WERI-Rb-1 (cell line): ENCODE measurements at regions not wholly inside any gene's neighbourhood (a gene's known extent, or its start where the extent isn't known, plus 50 kb on each side); places are given as distances from the start of the nearest gene placed in this dataset.
"Not testable (repeated sequence)": the region's sequence is repeated elsewhere in the genome, so short reads cannot be mapped to it uniquely, and the experiment has no call there.

Experiments
- DNase-seq: peaks from one replicate; pipeline ENCODE4 v3.0.0-alpha.2; 2020
- H3K27ac ChIP-seq: fragments of 250-450 bp; sonication (Bioruptor Pico); 2 replicates; pipeline ENCODE4 v1.5.1; 2020; ENCODE audit warnings: mild to moderate bottlenecking, moderate library complexity
- H3K27me3 ChIP-seq: fragments of 250-450 bp; sonication (Bioruptor Pico); 2 replicates; pipeline ENCODE4 v1.5.1; 2021; ENCODE audit warnings: mild to moderate bottlenecking, low read depth, moderate library complexity; ENCODE audit not compliant: insufficient read depth, severe bottlenecking
- H3K36me3 ChIP-seq: fragments of 250-450 bp; sonication (Bioruptor Pico); 2 replicates; pipeline ENCODE4 v1.5.1; 2020; ENCODE audit warnings: mild to moderate bottlenecking, moderate library complexity
- H3K4me3 ChIP-seq: 2 replicates; pipeline ENCODE4 v1.5.1; 2011; ENCODE audit warnings: low read depth, mild to moderate bottlenecking, control low read depth, low read length
- H3K9me3 ChIP-seq: fragments of 250-450 bp; sonication (Bioruptor Pico); 2 replicates; pipeline ENCODE4 v1.5.1; 2021; ENCODE audit warnings: mild to moderate bottlenecking, moderate library complexity; ENCODE audit not compliant: severe bottlenecking
- TF ChIP-seq, protein P1 (sequence below): IDR thresholded peaks from 2 replicates; pipeline ENCODE4 v1.5.1; 2011; ENCODE audit warnings: low read depth, mild to moderate bottlenecking, control low read depth, inconsistent platforms, low read length

- Histone ChIP-seq H3K4me3 (peak overlapping the region; percentile 10; the same call in 1 of the 2 replicates), H3K36me3 (no peaks in the 10 kb centered on the region), H3K27ac (peak overlapping the region; percentile 55), H3K9me3 (peaks cover 6% of the 10 kb centered on the region), H3K27me3 (no peaks in the 10 kb centered on the region)
- peak; percentile 79 for DNase-seq
- TF ChIP-seq, protein P1, sequence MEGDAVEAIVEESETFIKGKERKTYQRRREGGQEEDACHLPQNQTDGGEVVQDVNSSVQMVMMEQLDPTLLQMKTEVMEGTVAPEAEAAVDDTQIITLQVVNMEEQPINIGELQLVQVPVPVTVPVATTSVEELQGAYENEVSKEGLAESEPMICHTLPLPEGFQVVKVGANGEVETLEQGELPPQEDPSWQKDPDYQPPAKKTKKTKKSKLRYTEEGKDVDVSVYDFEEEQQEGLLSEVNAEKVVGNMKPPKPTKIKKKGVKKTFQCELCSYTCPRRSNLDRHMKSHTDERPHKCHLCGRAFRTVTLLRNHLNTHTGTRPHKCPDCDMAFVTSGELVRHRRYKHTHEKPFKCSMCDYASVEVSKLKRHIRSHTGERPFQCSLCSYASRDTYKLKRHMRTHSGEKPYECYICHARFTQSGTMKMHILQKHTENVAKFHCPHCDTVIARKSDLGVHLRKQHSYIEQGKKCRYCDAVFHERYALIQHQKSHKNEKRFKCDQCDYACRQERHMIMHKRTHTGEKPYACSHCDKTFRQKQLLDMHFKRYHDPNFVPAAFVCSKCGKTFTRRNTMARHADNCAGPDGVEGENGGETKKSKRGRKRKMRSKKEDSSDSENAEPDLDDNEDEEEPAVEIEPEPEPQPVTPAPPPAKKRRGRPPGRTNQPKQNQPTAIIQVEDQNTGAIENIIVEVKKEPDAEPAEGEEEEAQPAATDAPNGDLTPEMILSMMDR, result no peak
Measured at GRCh38 chr21:38903690-38904139, 98.0 kb downstream of the ETS2 start.

- Histone ChIP-seq H3K9me3 (peaks cover 6% of the 10 kb centered on the region), H3K27me3 (no peaks in the 10 kb centered on the region), H3K36me3 (no peaks in the 10 kb centered on the region), H3K4me3 (no peak overlapping the region), H3K27ac (peak overlapping the region; percentile 55)
- DNase-seq, result no peak
- TF ChIP-seq, protein P1, result no peak
Measured at GRCh38 chr21:38902608-38903445, 97.1 kb downstream of the ETS2 start.

DNA sequence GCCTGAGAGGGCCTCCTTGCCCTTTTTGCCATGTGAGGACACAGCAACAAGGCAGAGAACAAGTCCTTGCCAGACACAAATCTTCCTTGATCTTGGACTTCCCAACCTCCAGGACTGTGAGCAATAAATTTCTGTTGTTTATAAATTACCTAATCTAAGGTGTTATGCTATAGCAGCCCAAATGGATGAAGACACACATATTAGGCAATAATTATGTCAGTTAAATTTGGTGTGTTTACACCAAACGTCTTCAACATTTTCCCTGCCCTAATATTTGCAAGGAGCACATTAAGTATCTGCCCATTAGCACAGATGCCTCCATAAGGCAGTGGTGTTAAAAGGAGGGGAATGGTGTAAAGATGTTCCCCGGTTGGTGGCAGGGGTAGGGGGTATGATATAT lies 94.8 kb downstream of the ETS2 start:
- Histone ChIP-seq H3K9me3 (peaks cover 4% of the 10 kb centered on the region), H3K27me3 (no peaks in the 10 kb centered on the region), H3K36me3 (no peaks in the 10 kb centered on the region), H3K4me3 (no peak overlapping the region), H3K27ac (no peak overlapping the region)
- no peak for DNase-seq
- TF ChIP-seq, protein P1, result no peak

DNA sequence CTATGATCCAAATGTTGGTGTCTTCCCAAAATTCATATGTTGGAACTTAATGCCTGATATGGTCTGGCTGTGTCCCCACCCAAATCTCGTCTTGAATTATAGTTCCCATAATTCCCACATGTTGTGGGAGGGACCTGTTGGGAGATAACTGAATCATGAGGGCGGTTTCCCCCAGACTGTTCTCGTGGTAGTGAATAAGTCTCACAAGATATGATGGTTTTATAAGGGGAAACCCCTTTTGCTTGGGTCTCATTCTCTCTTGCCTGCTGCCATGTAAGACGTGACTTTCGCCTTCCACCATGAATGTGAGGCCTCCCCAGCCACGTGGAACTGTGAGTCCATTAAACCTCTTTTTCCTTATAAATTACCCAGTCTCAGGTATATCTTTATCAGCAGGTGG lies 94.3 kb downstream of the ETS2 start:
- H3K9me3 ChIP-seq, DNase-seq, H3K27ac ChIP-seq, H3K36me3 ChIP-seq, H3K4me3 ChIP-seq, H3K27me3 ChIP-seq: not testable (repeated sequence)

DNA sequence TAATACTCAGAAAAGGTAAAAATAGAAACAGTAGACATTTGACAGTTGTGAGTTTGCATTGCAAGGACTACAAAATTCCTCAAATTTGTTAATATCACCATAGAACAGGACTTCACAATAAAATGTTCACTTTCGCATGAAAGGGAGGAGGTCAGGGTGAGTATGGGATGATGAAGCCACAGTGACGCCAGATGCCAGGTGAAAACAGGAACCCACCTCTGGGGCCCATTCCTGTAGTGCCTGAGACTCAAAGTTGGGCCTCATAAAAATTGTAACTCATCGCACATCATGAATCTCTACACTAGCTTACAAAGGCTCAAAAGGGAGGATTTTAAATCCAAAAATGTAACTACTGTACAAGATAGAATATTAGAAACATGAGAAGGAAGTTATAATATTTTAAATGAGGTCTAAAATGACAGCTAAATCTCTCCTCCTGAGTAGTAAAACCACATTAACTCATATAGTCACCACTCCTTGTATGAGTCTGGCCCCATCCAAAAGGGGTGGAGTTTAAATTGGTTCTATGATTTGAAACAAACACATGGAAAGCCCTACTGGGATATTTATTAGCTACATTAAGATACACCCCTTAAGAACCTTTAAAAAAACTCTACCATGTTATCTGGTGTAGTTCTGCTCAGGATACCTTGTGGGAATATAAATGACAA lies 93.7 kb downstream of the ETS2 start:
- DNase-seq, result no peak
- H3K9me3 ChIP-seq, result peaks cover 4% of the 10 kb centered on the region
- no peak overlapping the region for H3K4me3 ChIP-seq
- TF ChIP-seq, protein P1, result no peak
- no peak overlapping the region for H3K27ac ChIP-seq
- H3K27me3 ChIP-seq, result no peaks in the 10 kb centered on the region
- H3K36me3 ChIP-seq, result no peaks in the 10 kb centered on the region

GRCh38 chr21:38898422-38899096 lies 92.8 kb downstream of the ETS2 start:
- no peak for DNase-seq
- Histone ChIP-seq H3K27ac (no peak overlapping the region), H3K27me3 (no peaks in the 10 kb centered on the region), H3K36me3 (no peaks in the 10 kb centered on the region), H3K4me3 (no peak overlapping the region), H3K9me3 (peaks cover 4% of the 10 kb centered on the region)
- TF ChIP-seq, protein P1, result no peak
